Activated CD4-positive, alpha-beta T cell treated with anti-CD3 and anti-CD28 coated beads, Interleukin-2, amount 50 U/mL, for 24 hours (primary cell): ENCODE measurements at regions not wholly inside any gene's neighbourhood (a gene's known extent, or its start where the extent isn't known, plus 50 kb on each side); places are given as distances from the start of the nearest gene placed in this dataset.
"Not testable (repeated sequence)": the region's sequence is repeated elsewhere in the genome, so short reads cannot be mapped to it uniquely, and the experiment has no call there.

Source experiments
- DNase-seq, 2 donors: peaks; one replicate each; pipeline ENCODE4 v3.0.0-alpha.2; 2020; ENCODE audit warnings: low read depth in 1 of 2, low spot score in 1 of 2

DNA sequence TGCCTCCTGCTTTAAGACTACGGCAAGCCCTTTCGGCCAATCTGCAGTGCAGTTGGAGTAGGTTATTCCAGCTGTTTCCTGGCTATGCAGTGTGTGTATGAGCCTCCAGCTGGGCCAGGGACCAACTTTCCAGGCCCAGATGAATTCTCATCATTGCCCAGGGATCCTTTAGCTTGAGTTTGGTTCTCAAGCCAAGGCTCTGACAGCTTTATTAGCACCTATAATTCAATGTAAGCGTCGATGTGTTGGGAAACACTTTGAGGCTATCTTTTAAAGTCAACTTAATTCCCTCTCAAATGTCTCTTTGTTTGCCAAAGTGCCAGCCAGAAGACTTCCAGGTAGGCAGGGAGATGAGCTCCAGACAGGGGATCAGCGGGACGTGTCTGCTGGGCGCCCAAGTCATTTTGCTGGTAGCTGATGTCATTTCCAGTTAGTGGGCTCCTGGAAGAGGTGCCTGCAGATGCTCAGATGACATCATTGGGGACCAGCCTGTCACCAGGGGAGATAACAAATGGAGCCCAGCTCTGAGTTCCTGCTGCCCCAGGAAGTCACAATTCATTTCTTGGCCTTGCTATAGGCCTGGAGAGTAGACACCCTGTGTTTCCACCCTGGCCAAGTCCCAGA, 520.4 kb downstream of the SOX6 start:
- no peak for DNase-seq

DNA sequence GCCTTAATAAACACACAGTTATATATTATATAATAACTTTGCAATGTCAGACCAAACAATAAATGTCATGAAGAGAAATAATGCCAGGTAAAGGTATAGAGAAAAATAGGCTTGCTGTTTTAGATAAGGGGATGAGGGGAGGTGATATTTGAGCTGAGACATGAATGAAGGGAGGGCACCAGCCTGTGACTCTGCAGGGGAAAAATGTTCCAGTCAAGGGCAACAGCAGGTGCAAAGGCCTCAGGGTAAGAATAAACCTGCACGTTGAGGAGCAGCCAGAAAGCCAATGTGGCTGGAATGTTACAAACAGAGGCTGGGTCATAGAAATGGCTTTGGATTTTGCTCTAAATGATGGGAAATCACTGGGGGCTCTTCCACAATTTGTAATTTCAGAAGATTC, 519.6 kb downstream of the SOX6 start:
- DNase-seq = no peak

- DNase-seq = no peak
Measured at GRCh38 chr11:15837901-15838489, 518.4 kb downstream of the SOX6 start.

GRCh38 chr11:15839061-15839460, 517.3 kb downstream of the SOX6 start:
- no peak for DNase-seq

- DNase-seq = no peak
Measured at GRCh38 chr11:15840966-15841365, 515.4 kb downstream of the SOX6 start.

DNA sequence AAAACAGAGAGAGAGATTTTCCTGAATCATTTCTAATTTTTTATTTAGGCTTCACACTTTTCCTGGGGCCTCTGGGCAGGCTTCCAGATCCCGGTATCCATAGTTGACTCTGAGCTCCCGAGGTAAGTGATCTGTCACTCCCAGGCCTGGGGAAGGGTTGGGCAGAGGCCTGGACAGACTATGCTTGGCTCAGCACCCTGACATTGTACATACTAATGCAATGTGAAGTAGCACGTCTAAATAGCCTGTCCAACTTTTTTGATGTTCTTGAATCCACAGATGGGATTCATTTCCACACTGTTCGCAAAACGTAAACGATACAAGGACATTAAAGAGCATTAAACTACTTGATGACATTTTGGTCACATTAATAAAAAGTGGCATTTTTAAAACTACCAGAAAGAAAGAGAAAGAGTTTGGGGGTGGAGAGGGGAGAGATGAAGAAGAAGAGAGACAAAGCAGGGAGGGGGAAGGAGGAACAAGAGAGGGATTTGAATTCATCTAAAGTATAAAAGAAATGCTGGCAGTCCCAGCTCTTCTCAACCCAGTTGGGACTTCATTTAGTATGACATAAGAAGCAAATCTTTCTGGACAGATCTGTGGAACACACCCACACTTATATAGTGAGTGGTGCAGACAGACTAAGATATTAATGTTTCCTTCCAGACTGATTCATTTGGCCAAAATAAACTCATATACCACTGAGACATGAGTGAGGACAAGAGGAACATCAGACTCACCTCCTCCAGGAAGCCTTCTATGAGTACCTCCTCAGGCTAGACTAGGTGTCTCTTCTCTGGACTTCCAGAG, 514.2 kb downstream of the SOX6 start:
- no peak for DNase-seq

DNA sequence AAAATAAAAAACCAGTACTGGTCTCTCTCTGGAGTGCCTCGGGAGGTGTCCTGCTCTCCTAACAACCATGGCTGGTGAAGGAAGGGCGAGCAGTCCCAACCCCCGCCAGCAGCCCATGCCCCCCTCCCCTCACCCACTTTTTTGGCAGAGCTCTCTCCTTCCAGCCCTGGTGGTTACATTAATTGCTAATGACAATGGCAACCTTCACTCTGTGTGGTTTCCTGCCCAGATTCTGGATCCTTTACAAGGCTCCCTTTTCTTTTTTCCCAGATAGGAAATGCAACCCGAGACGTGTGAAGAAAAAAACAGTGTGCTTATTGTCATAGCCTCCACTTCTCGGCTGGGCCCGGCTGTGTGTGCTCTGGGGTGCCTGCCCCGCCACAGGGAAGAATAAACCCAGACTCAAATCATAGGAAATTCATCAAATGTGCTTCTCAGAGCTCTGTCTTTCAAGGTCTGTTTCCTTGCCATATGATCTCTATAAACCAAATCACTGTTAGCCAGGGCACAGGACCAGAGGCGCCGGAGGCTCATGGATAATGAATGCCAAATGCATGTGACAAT, 513.0 kb downstream of the SOX6 start:
- DNase-seq = no peak

DNA sequence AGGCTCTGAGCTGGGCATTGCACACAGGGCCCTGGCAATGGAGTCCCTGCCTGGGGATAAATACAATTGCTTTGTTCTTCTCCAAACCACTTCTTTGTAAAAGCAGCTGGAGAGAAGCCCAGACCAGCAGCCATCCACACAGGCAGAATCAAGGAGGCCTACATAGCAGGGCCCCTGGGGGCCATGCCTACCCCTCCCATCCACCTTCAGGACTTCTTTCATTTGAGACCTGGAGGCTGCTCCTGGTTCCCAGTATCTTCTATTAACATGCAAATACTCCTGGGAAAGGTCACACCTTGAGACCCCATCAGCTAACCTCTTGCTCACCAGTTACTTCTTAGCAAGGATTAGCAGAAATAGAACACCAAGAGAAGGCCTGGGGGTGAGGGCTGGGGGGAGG, 511.1 kb downstream of the SOX6 start:
- DNase-seq = no peak

- no peak for DNase-seq
Measured at GRCh38 chr11:15848631-15849168, 507.6 kb downstream of the SOX6 start.

GRCh38 chr11:15849257-15849656, 507.1 kb downstream of the SOX6 start:
- no peak for DNase-seq

GRCh38 chr11:15850335-15850734, 506.0 kb downstream of the SOX6 start:
- DNase-seq = not testable (repeated sequence)

GRCh38 chr11:15851051-15851498, 505.3 kb downstream of the SOX6 start:
- no peak for DNase-seq

GRCh38 chr11:15852179-15852578, 504.2 kb downstream of the SOX6 start:
- DNase-seq = no peak

- no peak for DNase-seq
Measured at GRCh38 chr11:15854245-15854644, 502.1 kb downstream of the SOX6 start.

- no peak for DNase-seq
Measured at GRCh38 chr11:15858881-15859280, 497.5 kb downstream of the SOX6 start.

DNA sequence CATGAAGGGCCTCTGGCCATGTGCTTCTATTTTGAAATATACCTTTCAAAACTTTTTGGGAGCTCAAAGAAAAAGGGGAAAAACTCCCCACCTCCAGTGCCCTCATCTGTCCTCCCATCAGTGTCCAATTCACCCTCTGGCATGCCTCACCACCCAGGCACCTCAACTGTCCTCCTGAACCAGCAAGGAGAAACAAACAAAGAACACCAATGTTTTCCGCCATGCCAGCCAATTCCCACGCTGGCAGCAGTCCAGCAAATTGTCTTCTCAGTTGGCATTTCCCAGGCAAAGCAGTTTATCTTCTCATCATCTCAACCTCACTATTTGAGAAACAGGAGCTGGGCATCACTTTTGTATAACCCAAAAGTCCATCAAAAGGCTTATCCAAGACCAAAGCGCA, 496.9 kb downstream of the SOX6 start:
- DNase-seq = no peak

DNA sequence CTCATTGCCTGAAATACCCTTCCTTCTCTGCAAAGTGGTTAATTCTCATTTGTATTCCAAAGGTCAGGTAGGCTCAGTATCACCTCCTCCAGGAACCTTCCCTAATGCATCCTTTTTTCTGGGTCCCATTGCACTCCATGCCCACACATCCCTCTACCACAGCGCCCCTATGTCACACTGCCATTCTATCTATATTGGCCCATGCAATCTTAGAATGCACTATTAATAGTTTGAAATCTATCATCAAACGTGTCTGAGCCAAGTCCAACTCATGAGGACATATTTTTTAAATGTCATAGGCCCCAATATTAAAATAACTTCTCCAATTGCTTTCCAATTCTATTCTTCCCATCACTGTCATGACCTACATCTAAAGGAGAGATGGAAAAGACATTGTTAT, 495.1 kb downstream of the SOX6 start:
- DNase-seq = no peak

GRCh38 chr11:15863411-15863810, 492.9 kb downstream of the SOX6 start:
- no peak for DNase-seq

GRCh38 chr11:15864026-15864805, 492.1 kb downstream of the SOX6 start:
- no peak for DNase-seq

- DNase-seq = no peak
Measured at GRCh38 chr11:15865212-15865987, 490.9 kb downstream of the SOX6 start.
